Coronary artery (tissue), 2 donors: ENCODE measurements at regions not wholly inside any gene's neighbourhood (a gene's known extent, or its start where the extent isn't known, plus 50 kb on each side); places are given as distances from the start of the nearest gene placed in this dataset.

Experiments
- DNase-seq: peaks from one replicate; pipeline ENCODE4 v3.0.0-alpha.2; 2017; ENCODE audit warnings: low spot score
- H3K27ac ChIP-seq, 2 donors: fragments of 200-600 bp; sonication (generic); one replicate each; pipeline ENCODE4 v1.5.1; 2016 to 2019
- H3K4me3 ChIP-seq: fragments of 200-600 bp; sonication (generic); 2 replicates; pipeline ENCODE4 v1.5.1; 2016; ENCODE audit warnings: mild to moderate bottlenecking, moderate library complexity
- TF ChIP-seq, protein P1 (sequence below): fragments of 200-600 bp; sonication (generic); IDR thresholded peaks from one replicate; pipeline ENCODE4 v1.5.1; 2019; ENCODE audit warnings: antibody characterized with exemption

DNA sequence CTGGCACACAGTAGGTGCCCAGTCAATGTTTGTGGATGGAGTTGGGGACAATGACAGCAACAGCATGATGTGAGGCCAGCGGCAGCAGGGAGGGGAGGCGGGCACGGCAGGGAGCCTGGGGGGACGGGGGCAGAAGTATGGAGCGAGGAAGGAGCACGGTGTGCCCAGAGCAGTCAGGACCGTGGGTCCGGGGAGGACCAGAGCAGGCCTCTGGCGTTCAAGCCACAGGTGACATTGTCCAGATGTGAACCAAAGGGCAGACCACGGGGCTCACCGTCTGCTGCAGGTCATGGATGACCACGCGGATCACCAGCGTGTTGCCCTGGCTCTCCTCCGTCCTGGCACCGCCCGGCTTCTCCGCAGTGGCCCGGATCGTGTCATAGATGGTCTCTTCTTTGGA lies 105.5 kb downstream of the SHANK2 start:
- no peak overlapping the region for H3K27ac ChIP-seq
- no peak for DNase-seq
- TF ChIP-seq, protein P1, sequence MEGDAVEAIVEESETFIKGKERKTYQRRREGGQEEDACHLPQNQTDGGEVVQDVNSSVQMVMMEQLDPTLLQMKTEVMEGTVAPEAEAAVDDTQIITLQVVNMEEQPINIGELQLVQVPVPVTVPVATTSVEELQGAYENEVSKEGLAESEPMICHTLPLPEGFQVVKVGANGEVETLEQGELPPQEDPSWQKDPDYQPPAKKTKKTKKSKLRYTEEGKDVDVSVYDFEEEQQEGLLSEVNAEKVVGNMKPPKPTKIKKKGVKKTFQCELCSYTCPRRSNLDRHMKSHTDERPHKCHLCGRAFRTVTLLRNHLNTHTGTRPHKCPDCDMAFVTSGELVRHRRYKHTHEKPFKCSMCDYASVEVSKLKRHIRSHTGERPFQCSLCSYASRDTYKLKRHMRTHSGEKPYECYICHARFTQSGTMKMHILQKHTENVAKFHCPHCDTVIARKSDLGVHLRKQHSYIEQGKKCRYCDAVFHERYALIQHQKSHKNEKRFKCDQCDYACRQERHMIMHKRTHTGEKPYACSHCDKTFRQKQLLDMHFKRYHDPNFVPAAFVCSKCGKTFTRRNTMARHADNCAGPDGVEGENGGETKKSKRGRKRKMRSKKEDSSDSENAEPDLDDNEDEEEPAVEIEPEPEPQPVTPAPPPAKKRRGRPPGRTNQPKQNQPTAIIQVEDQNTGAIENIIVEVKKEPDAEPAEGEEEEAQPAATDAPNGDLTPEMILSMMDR: no peak

DNA sequence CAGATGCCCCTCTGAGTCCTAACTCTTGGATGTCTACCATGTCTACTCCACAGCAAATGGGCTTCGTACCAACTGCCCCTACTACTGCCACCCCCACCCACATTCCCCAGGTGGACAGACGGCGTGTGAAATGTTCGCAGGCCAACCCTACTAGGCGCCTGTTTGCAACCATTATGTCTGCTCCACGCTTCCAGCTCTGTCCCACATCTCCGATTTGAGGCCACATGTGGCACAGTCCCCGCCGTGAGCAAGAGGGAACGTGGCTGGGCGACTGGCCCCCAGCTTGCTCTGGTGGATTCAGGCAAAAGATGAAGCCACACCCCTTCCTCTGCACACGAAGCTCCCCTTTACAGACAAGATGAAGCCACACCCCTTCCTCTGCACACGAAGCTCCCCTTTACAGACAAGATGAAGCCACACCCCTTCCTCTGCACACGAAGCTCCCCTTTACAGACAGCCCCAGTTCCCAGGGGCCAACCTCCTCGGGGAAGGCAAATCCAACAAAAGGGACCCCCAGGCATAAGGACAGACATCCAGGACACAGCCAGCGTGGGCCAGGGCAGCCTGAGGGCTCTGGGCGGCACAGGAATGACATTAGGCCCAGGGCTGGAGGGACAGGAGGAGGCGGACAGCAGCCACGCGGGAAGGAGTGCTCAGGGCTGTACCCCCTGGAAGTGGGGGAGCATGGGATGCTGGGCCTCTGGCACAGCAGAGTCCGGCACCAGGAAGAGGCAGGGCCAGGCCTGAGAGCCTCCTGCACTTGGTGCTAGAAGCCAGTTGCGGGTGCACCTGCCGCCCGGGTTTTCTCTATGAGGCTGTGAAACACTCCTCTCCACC lies 106.2 kb downstream of the SHANK2 start:
- TF ChIP-seq, protein P1: no peak
- DNase-seq: no peak

More for the DNA sequence above, 105.5 kb downstream of the SHANK2 start:
- no peak overlapping the region for H3K4me3 ChIP-seq

DNA sequence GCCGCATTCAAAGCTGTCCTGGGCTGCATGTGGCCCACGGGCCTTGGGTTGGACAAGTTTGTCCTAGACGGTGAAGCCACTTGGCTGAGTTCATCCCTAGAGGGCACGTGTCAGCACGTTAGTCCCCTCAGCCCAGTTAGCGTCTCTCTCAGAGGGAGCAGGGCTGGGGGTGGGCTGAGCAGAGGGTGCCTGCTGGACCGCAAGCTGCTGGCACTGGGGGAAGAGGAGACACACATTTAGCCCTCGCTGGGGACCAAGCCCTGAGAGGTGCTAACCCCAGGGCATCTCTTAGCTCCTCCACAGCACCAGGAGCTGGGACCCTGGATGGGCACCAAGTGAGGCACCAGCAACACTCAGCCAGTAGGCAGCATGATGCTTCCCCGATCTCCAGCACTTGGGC lies 107.0 kb downstream of the SHANK2 start:
- Histone ChIP-seq H3K4me3 (no peak overlapping the region), H3K27ac (no peak overlapping the region)
- TF ChIP-seq, protein P1: no peak
- no peak for DNase-seq

More for the DNA sequence above, 106.2 kb downstream of the SHANK2 start:
- H3K4me3 ChIP-seq: no peak overlapping the region
- H3K27ac ChIP-seq: no peak overlapping the region

DNA sequence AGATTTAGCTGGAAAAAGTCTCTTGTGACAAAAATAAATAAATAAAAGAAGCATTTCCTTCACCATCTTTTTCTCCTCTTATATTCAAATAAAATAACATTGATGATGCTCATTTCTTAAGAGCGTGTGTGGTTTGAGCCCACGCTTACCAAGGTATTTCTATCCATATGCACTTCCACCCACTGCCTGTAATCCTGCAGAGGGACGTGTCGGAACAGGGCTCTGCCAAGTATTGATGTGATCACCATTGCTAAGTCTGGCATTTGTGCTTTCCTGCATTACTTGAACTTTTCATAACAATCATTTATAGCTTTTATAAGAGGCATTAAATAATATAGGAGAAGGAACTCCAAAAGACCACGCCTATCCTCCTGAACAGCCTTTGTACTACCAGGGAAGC lies 107.6 kb downstream of the SHANK2 start:
- TF ChIP-seq, protein P1: no peak
- H3K4me3 ChIP-seq: no peak overlapping the region

DNA sequence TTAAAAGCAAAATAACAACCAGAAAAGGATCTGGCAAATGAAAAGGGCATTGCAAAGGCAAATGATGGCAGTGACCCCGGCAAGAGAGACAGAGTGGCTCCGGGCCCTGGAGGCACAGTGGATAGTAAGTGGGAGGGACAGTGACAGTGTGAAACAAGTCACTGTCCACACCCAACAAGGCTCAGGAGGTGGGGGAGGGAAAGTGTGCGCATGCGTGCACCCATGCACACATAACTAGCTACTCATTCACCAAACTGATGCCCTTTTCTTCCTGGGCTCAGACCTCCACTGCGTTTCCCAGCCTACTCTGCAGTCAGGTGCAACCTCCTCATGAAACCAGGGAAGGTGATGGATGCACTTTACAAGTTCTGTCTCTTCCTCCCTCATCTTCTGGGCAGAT lies 108.4 kb downstream of the SHANK2 start:
- TF ChIP-seq, protein P1: no peak
- Histone ChIP-seq H3K27ac (no peak overlapping the region), H3K4me3 (no peak overlapping the region)
- no peak for DNase-seq

More for the DNA sequence above, 107.6 kb downstream of the SHANK2 start:
- no peak for DNase-seq
- no peak overlapping the region for H3K27ac ChIP-seq

DNA sequence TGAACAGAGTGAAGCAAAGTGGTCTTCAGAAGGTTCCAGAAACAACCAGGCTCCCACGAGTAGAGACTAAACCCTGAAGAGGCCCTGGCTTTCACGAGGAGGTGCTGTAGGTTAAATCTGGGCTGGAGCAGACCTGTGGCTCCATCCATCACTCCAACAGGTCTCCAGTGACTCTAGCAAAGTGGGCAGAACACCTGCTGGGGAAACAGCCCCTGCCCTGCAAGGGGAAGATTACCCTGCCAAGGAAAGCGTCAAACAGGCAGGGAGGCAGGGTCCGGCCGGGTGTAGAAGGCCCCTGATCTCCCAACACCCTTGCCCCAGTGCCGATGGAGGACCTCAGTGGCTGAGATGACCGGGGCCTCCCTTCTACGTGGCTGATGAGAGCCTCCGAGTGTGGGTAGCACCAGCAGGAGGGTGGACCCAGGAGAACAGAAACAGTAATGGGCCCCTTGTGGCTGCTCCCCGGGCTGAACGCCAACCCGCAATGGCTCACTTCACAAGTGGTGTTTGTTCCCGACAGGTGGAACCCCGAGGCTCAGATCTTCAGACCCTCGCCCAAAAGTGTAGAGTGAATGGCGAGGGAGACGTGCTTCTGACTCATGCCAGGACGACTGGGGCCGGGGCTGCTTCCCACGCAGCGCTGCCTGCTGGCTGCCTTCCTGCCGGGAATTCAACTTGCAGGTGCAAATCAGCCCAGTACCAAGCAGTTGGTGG lies 112.0 kb downstream of the SHANK2 start:
- no peak overlapping the region for H3K27ac ChIP-seq
- no peak for DNase-seq

More for the DNA sequence above, 112.0 kb downstream of the SHANK2 start:
- no peak overlapping the region for H3K4me3 ChIP-seq
- TF ChIP-seq, protein P1: no peak
